ENCODE measurements at regions not wholly inside any gene's neighbourhood (a gene's known extent, or its start where the extent isn't known, plus 50 kb on each side); places are given as distances from the start of the nearest gene placed in this dataset.

GRCh38 chr4:45939056-45939455 lies 184.8 kb downstream of the GABRG1 start:
- TF ChIP-seq TEAD4 (IDR thresholded peaks at IDR 0.05) (no peak), EGR1 (IDR thresholded peaks at IDR 0.05) (no peak), REST (IDR thresholded peaks at IDR 0.05; ENCODE audit: low read depth) (no peak)

Data from Ishikawa (cell line).